ENCODE measurements at regions not wholly inside any gene's neighbourhood (a gene's known extent, or its start where the extent isn't known, plus 50 kb on each side); places are given as distances from the start of the nearest gene placed in this dataset.
A peak's percentile ranks its signal among the peaks of the same experiment; 100 is the strongest.
"Not testable (repeated sequence)": the region's sequence is repeated elsewhere in the genome, so short reads cannot be mapped to it uniquely, and the experiment has no call there.

DNA sequence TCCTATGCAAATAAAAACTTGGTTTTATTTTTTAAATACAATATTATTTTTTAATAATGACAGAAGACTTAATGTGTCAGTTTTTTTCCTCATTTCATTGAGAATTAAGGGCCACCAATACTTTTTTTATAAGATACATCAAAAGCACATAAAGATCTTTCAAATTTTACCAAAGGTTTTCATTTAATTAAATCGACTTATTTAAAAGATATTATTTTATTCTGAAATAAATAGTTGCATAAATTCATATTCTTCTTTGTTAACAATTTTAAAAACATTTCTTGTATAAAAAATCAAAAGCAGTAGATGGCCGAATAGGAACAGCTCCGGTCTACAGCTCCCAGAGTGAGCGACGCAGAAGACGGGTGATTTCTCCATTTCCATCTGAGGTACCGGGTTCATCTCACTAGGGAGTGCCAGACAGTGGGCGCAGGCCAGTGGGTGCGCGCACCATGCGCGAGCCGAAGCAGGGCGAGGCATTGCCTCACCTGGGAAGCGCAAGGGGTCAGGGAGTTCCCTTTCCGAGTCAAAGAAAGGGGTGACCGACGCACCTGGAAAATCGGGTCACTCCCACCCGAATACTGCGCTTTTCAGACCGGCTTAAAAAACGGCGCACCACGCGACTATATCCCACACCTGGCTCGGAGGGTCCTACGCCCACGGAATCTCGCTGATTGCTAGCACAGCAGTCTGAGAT is 374.6 kb upstream of the NPVF start:
- DNase-seq: not testable (repeated sequence)

GRCh38 chr7:25603427-25603740 is 375.1 kb upstream of the NPVF start:
- DNase-seq: not testable (repeated sequence)

GRCh38 chr7:25611196-25611595 is 382.9 kb upstream of the NPVF start:
- DNase-seq: no peak

GRCh38 chr7:25613912-25614311 is 385.6 kb upstream of the NPVF start:
- DNase-seq: no peak

DNA sequence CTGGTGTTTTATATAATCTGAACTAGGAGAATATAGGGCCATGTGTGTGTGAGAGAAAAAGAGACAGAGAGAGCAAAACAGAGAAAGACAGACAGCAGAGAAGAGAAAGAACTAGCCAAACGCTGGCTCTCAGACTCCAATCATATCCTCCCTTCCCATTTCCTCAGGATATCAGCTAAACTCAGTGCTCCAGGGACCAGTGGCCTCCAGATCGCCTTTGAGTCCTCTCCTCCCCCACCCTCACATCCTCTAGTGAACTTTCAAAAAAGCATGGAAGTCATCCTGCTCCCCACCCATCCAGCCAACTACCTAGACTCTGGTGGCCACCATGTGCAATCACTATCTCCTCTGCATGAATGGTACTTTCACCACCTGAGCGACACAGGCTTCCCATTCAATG is 386.1 kb upstream of the NPVF start:
- DNase-seq: no peak

DNA sequence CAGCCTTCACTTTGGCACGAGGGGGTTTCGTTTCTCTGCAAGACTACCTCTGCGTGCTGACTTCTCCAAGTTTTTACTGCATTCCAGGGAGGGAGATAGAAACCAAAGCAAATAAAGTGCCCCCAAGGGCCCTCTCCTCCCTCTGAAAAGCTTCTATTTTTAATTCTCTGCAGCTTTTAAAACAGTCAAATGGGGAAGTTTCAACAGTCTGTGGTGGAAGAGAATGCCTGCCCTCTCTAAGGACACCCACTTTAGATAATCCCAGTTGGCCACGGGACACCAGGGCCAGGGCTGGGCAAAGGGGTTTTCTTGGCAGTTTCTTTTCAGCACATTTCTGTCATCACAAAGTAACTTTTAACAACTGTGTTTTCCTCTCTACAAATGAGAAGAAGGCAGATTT is 386.7 kb upstream of the NPVF start:
- DNase-seq: no peak

- no peak for DNase-seq
Measured at GRCh38 chr7:25615593-25615992, 387.3 kb upstream of the NPVF start.

- DNase-seq: no peak
Measured at GRCh38 chr7:25617214-25617613, 388.9 kb upstream of the NPVF start.

- DNase-seq: no peak
Measured at GRCh38 chr7:25617673-25618072, 389.4 kb upstream of the NPVF start.

DNA sequence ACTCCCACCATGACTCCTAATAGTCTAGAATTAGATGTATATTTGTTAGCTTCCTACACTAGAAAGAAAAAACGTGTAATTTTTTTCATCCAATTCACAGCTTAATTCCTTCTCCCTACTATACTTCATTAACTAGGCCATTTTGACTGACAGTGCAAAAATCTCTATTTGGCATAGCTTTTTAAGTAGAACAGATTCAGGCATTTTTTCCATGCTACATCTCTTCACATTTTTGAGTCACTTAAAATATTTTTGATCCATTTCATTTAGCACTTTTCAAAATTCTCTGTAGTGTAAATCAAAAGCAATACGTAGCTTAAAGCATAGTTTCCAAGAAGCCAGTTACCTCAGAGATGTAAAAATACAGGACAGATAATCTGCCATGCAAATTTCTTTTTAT is 391.1 kb upstream of the NPVF start:
- DNase-seq: no peak

DNA sequence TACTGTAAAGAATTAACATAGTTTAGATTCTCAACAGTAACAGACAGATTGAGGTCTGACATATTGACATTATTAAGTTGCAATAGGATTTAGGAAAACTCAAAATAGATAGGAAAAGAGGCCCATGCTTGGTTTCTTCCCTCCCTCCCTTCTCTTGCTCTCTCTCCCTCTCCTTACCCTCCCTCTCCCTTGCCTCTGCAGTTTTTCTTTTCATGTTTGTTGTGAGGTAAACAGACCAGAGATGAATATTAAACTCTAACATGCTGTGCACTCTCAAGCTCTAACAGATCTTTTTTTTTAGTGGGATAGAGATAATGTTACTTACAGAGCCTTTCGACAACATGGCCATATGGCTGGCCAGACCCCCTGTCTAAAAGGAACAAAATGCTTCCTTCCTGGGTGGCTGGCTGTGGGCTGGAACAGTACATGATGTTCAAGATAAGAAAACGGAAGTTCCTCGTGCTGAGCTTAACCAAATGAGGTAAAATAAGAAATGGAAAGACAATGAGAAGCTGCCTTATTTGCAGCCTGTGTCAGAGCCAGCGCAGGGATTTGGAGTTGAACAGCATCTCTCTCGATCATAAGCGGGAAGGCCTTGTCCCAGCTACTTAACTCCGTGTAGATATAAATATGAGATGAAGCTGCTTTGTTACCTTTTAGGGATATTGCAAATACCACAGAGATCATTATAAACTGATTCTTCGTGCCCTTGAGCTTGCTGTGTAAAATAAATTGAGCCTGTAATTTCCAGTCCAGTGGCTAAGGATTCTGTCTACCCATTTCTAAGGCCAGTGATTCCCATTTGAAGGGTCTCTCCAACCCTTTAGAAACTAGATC is 391.9 kb upstream of the NPVF start:
- no peak for DNase-seq

DNA sequence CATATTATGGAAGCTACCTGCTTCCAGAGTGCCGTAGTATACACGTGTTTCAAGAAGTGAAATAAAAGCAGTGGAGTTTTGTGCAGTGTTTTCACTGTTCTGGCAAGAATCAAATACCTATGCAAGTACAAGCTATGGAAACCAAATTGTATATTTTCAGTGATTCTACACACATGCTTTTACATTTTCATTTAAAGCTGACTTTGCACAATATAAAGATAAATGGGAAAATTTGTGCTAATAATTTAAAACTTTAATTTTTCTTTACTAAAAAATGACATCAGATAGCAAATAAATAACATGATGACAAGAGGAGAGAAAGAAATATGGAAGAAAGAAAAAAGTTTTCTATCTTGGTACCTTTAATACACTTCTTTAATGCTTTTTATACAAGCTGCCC is 393.7 kb upstream of the NPVF start:
- DNase-seq: no peak

DNA sequence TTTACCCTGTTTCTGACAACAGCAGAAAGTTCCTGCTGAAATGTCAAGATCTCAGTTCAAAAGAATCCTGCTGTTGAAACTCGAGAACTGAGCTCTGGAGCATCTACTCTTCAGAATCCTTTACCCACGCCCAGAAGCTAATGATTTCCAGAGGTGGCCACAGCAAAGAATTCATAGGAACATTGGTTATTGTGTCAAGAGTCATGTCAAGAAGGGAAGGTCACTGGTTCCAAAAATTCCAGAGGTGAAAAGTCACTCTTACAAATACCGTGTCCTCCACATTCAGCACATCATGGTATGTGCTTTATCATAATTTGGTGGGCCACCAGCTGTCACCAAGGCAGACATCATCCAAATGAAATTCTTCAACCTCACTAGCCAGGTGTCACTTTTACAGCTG is 394.4 kb upstream of the NPVF start:
- DNase-seq: no peak

DNA sequence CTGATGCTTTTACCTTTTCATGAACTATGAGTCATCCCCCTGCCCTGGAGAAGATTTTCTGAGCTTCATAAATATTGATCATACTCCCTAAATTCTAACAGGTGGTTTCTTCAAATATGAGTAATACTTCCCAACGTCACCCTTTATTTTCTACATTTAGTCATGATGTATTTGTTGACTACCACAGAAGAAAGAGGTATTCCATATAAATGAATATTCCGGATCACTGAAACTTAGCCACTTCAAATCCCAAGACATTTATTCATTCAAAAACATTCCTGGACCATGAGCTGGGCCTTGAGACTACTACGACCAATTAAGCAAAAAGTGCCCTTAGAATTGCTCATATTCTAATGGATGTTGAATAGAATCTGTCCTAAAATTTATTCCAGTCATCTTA is 395.8 kb upstream of the NPVF start:
- DNase-seq: no peak

DNA sequence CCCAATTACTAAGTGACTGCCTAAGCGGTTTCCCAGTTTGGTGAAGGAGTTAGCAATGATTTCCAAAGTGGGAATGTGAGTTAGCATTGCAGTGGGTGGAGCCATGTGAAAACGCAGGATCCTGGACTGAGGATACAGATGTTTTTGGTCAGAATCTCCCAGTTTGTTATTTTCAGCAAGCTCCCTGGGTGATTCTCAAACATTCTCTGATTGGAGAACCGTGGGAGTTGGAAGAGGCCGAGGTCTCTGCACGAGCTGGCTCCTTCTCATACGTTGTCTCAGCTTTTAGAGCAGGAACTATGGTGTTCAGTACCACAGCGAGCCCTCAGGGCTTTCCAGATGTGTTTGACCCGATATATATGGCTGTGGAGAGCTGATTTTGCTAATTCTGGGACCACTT is 396.5 kb upstream of the NPVF start:
- DNase-seq: no peak

DNA sequence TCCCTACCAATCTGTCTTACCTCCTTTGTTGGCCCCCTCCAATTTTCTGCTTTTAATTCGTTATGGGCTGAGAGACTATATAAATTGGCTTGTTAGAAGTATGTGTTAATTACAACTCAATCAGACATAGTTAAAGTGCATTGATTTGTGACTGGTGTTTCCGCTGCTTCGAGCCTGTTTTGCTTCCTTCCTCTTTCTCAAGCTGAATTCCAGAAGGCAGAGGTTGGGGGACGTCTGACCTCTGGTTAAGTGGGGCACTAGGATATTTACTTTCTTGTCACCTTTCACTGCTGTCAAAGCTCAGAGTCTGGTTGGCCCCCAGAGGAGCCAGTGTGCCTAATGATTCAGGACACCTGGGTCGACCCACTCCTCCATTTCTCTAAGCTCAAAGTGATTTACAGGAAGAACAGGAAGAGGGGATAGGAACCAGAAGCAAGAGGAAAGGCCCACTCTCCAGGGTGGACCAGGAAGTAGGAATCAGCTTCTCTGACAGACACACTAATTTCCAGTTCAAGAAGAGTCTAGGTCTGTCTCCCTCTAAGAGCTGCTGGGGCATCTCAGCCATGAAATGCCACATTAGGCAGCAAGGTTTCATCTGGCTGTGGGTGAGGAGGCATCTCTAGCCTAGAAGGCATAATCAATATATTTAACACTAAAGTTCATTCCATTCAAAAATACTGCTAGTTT is 397.2 kb upstream of the NPVF start:
- DNase-seq: no peak

GRCh38 chr7:25626451-25627131 is 398.3 kb upstream of the NPVF start:
- DNase-seq: no peak

GRCh38 chr7:25628446-25628845 is 400.2 kb upstream of the NPVF start:
- DNase-seq: no peak

DNA sequence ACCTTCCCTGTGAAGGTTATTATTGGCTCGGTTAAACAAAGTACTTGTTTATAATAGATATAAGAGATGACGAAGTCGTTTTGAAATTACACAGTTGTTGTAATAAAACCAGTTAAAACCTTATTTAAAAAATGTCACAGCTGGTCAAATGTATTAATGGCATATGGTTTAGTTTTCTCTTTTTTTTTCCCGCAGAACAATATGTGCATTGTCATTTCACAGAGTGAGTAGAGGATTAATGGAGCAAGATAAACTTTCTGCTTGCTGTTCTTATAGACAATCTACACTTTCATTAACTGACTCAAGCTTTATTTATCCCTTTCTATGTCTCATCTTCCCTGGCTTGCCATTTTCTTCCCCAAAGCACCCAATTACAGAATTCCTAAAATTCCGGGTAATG is 404.3 kb upstream of the NPVF start:
- DNase-seq: no peak

DNA sequence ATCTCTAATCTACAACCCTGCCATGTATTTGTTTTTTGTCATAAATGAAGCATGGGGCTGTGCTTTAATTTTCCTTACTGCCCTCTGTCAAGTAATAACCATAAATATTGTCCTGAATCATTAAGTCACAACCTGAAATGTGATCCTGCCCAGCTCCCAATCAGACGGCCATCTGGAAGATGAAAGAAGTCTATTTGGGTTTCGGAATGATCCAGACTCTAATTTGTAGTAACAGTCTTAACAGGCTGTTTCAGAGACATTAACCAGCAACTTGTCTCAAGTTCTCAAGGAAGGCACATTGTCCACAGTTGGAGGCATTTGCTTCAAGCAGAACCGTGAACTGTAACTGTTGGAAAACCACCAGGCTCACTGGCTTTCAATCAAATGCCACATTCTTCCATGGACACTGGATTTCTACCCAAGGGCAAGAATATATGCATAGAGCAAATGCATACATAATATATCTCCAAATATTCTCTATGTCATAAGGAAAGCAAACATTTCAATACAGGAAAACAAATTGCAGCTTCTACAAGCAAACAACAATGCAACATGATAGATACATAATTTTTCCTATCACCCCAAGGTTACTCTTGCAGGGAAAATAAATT is 405.2 kb upstream of the NPVF start:
- no peak for DNase-seq

DNA sequence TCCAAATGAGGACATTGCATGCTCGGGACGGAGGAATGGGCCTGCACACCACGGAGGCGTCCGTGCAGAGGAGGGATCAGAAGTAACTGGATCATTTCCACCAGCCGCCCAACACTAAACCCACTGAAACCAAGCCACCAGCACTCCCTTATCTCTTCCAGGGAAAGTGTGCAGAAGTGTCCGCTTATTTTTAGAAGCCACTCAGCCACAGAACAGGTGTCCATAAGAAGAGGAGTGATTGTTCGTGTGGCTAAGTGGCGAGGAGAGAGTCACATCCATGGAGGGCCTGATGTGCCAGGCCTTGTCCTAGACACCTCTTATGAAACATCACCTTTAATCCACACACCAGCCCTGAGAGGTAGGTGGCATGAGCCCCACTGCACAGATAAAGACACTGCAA is 407.9 kb upstream of the NPVF start:
- peak; percentile 50 for DNase-seq

DNA sequence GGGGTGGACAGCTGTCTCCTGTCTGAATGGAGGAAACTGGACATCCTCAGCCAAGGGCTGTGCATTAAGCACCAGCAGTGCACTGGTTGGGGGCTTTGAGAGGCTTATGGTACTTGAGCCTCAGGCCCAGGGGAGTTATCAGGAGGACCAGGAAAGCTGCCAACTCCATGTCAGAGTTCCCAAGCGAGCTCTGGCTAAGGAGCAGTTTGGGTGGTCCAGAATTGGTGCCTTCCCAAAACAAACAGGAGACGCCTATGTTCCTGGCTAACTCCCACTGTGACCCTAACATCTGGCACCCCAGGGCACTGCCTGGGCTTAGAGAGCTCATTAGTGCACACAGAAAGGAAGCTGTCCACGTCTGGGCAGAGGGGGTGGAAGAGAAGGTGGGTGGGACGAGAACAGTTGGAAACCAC is 408.6 kb upstream of the NPVF start:
- peak; percentile 33 for DNase-seq

DNA sequence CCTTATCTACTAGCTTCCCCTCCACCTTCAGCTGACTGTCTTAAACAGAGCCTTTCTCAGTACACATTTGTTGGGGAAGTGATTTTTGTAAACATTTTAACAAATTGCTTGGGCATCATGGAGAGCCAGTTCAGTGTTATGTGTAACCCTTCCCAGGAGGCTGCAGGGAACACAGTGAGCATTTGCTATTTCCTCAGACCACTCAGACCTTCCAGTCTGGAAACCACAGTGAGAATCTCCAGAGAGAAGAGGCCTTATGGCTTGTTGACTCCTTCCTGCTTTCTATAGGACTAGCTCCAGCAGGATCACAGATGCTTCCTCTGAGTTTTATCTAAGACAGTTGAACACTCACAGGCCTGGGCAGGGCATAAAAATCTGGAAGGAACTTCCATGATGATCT is 409.8 kb upstream of the NPVF start:
- no peak for DNase-seq

Data from NCI-H345 (cell line).